CD4-positive, alpha-beta memory T cell (primary cell): ENCODE measurements at regions not wholly inside any gene's neighbourhood (a gene's known extent, or its start where the extent isn't known, plus 50 kb on each side); places are given as distances from the start of the nearest gene placed in this dataset.

ENCODE experiments used
- CTCF ChIA-PET: fragments of 350-600 bp; sonication (Branson Sonifier 250); formaldehyde crosslinking; loops from one replicate; lab custom pipeline; 2021; ENCODE audit warnings: inconsistent platforms; ENCODE audit not compliant: partially characterized antibody; lab: Charles Lee
- POLR2A ChIA-PET: fragments of 350-600 bp; sonication (Branson Sonifier 250); formaldehyde crosslinking; loops from one replicate; lab custom pipeline; 2021; ENCODE audit not compliant: partially characterized antibody; lab: Charles Lee
- DNase-seq, 5 donors: peaks; one replicate each; pipeline versions ENCODE4 v3.0.0 to v3.0.0-alpha.2; 2020 to 2022; ENCODE audit warnings: mixed read lengths in 1 of 5
- H3K27ac ChIP-seq: one replicate; pipeline ENCODE4 v1.7.0; 2013; ENCODE audit warnings: low read depth, low read length
- H3K27me3 ChIP-seq: 2 replicates; pipeline ENCODE4 v1.7.0; 2013; ENCODE audit warnings: mild to moderate bottlenecking, low read length, moderate library complexity; ENCODE audit not compliant: insufficient read depth
- H3K36me3 ChIP-seq: 2 replicates; pipeline ENCODE4 v1.7.0; 2013; ENCODE audit warnings: mild to moderate bottlenecking, low read length, moderate library complexity; ENCODE audit not compliant: insufficient read depth
- H3K4me1 ChIP-seq: 2 replicates; pipeline ENCODE4 v1.7.0; 2013; ENCODE audit warnings: mild to moderate bottlenecking, low read length, moderate library complexity; ENCODE audit not compliant: insufficient read depth
- H3K4me3 ChIP-seq, 2 donors: one replicate each; pipeline ENCODE4 v1.7.0; 2013; ENCODE audit warnings: low read length in 2 of 2, mild to moderate bottlenecking in 1 of 2
- H3K9me3 ChIP-seq, 2 donors: one replicate each; pipeline ENCODE4 v1.7.0; 2013; ENCODE audit warnings: low read length in 2 of 2, control low read depth in 1 of 2; ENCODE audit not compliant: control insufficient read depth in 1 of 2
- H3K27ac Mint-ChIP-seq, 7 donors: one replicate each; pipeline ENCODE4 v1.8.0; 2020 to 2021; ENCODE audit warnings: mixed read lengths in 7 of 7, mild to moderate bottlenecking in 6 of 7, inconsistent platforms in 3 of 7, moderate library complexity in 3 of 7
- H3K27me3 Mint-ChIP-seq, 2 donors: one replicate each; pipeline ENCODE4 v1.8.0; 2020 to 2021; ENCODE audit warnings: mixed read lengths in 2 of 2
- H3K36me3 Mint-ChIP-seq, 2 donors: one replicate each; pipeline ENCODE4 v1.8.0; 2020 to 2021; ENCODE audit warnings: mixed read lengths in 2 of 2, inconsistent platforms in 1 of 2, mild to moderate bottlenecking in 1 of 2
- H3K4me1 Mint-ChIP-seq, 4 donors: one replicate each; pipeline ENCODE4 v1.8.0; 2020 to 2021; ENCODE audit warnings: mixed read lengths in 4 of 4, mild to moderate bottlenecking in 1 of 4
- H3K4me3 Mint-ChIP-seq, 8 donors: one replicate each; pipeline ENCODE4 v1.8.0; 2020 to 2021; ENCODE audit warnings: mixed read lengths in 8 of 8, mild to moderate bottlenecking in 7 of 8, moderate library complexity in 6 of 8, inconsistent platforms in 3 of 8
- H3K9me3 Mint-ChIP-seq, 8 donors: one replicate each; pipeline ENCODE4 v1.8.0; 2020 to 2021; ENCODE audit warnings: mixed read lengths in 8 of 8, mild to moderate bottlenecking in 5 of 8, inconsistent platforms in 3 of 8, moderate library complexity in 1 of 8
- intact Hi-C: fragments of 100-400 bp; cut with micrococcal nuclease; formaldehyde crosslinking; loops from one replicate; pipeline ENCODE4 v1.15.1; 2023

DNA sequence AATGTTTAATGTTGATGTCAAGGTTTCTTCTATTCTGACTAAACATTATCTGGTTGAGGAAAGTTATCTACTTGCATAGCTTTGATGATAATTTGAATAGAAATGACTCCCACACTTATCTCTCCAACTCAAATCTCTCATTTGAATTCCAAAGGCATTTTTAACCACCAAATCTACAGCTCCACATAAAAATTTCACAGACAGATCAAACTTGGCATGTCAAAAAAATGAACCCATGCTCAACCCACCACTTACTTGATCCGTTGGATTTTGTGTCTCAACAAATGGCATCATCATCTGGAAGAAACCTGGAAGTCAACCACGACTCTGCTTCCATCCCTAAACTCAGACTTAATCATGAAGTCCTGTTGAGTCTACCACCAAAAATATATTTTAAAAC lies 1050.4 kb downstream of the EFNB2 start:
- H3K4me1 ChIP-seq, result no peaks in the 10 kb centered on the region
- Mint-ChIP-seq H3K27me3 (peaks cover 0 to 1% of the 10 kb centered on the region in 2 donors), H3K4me1 (no peaks in the 10 kb centered on the region), H3K27ac (no peak overlapping the region), H3K4me3 (no peak overlapping the region), H3K36me3 (no peaks in the 10 kb centered on the region), H3K9me3 (peaks cover 0 to 2% (median 0%) of the 10 kb centered on the region in 8 donors)
- CTCF ChIA-PET, result no interaction called here
- no peaks in the 10 kb centered on the region for H3K27me3 ChIP-seq
- no peaks in the 10 kb centered on the region for H3K9me3 ChIP-seq
- H3K27ac ChIP-seq, result no peak overlapping the region
- POLR2A ChIA-PET, result no interaction called here
- no peak overlapping the region for H3K4me3 ChIP-seq
- DNase-seq, result no peak
- intact Hi-C loops, result no loop called here
- no peaks in the 10 kb centered on the region for H3K36me3 ChIP-seq

DNA sequence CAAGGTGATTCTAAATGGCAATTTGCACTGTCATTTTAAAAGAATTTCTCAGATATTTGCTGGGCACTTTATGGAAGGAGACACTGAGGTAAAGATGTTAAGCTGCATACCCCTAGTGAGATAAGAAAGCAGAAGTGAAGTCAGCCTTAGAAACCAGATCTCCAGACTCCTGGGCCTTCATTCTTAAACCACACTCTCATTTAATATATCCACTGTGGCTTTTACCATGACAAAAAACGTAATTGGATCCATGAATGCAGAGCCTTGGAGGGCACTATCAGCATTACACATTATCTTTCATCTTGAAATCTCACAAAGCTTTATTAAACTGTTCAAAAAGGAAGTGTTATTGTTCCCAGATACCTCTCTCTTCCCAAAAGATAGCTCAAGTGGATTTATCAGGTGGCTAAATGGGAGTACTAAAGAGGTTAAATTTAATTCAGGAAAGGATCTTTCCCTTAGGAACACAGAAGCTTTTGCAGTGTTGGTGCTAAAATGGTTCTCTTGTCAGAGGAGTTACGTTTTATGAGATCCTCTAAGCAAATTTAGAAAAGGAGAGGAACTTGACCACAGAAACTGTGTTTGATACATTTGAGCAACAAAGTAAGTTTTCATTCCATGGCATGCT lies 1060.4 kb downstream of the EFNB2 start:
- no peaks in the 10 kb centered on the region for H3K4me1 Mint-ChIP-seq
- no peak overlapping the region for H3K27ac ChIP-seq
- no peaks in the 10 kb centered on the region for H3K27me3 ChIP-seq
- H3K4me3 ChIP-seq, result no peak overlapping the region
- H3K9me3 Mint-ChIP-seq, result peaks cover 0 to 3% (median 0%) of the 10 kb centered on the region in 8 donors
- H3K4me3 Mint-ChIP-seq, result no peak overlapping the region
- ChIA-PET CTCF (no interaction called here), POLR2A (no interaction called here)
- no peak overlapping the region for H3K27ac Mint-ChIP-seq
- H3K4me1 ChIP-seq, result no peaks in the 10 kb centered on the region
- no peak for DNase-seq
- no peaks in the 10 kb centered on the region for H3K9me3 ChIP-seq
- intact Hi-C loops, result no loop called here
- H3K36me3 Mint-ChIP-seq, result no peaks in the 10 kb centered on the region
- no peaks in the 10 kb centered on the region for H3K36me3 ChIP-seq
- no peaks in the 10 kb centered on the region for H3K27me3 Mint-ChIP-seq

DNA sequence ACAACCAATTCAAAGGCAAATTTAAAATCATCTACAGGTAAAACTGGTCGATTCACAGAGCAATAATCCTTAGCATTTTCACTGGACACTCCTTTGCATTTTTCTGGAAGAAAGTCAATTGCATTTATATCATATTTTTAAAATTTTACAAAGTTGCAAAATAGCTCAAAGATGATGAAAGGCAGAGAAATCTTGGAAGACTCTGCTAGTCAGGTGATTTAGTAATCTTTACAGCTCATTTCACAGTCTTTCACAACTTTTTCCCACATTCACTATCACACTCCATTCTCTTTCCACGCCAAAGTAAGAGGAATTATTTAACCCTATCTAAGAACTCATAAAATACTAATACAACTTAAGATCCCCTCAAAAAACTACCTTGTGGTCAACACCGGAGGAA lies 1063.8 kb downstream of the EFNB2 start:
- CTCF ChIA-PET, result no interaction called here
- intact Hi-C loops, result no loop called here

GRCh38 chr13:105466376-105466775 lies 1069.1 kb downstream of the EFNB2 start:
- H3K36me3 ChIP-seq, result no peaks in the 10 kb centered on the region
- Mint-ChIP-seq H3K36me3 (no peaks in the 10 kb centered on the region), H3K4me1 (no peaks in the 10 kb centered on the region), H3K27me3 (no peaks in the 10 kb centered on the region), H3K27ac (no peak overlapping the region), H3K4me3 (no peak overlapping the region), H3K9me3 (peaks cover 0 to 4% (median 0%) of the 10 kb centered on the region in 8 donors)
- H3K4me1 ChIP-seq, result no peaks in the 10 kb centered on the region
- no peaks in the 10 kb centered on the region for H3K27me3 ChIP-seq
- intact Hi-C loops, result no loop called here
- POLR2A ChIA-PET, result no interaction called here
- no peak for DNase-seq
- H3K4me3 ChIP-seq, result no peak overlapping the region
- CTCF ChIA-PET, result no interaction called here
- H3K9me3 ChIP-seq, result no peaks in the 10 kb centered on the region
- no peak overlapping the region for H3K27ac ChIP-seq

More for the DNA sequence above, 1063.8 kb downstream of the EFNB2 start:
- POLR2A ChIA-PET, result no interaction called here
- Mint-ChIP-seq H3K4me1 (no peaks in the 10 kb centered on the region), H3K27ac (no peak overlapping the region), H3K36me3 (no peaks in the 10 kb centered on the region), H3K27me3 (no peaks in the 10 kb centered on the region), H3K9me3 (peaks cover 0 to 2% (median 0%) of the 10 kb centered on the region in 8 donors), H3K4me3 (no peak overlapping the region)
- Histone ChIP-seq H3K9me3 (no peaks in the 10 kb centered on the region), H3K27ac (no peak overlapping the region), H3K36me3 (no peaks in the 10 kb centered on the region), H3K4me3 (no peak overlapping the region), H3K4me1 (no peaks in the 10 kb centered on the region), H3K27me3 (no peaks in the 10 kb centered on the region)
- DNase-seq, result no peak

- DNase-seq, result no peak
Observed at GRCh38 chr13:105465745-105466144, 1069.7 kb downstream of the EFNB2 start, which contains the start of gene DAOA. DAOA (plus strand) TSS chr13:105466045.

DNA sequence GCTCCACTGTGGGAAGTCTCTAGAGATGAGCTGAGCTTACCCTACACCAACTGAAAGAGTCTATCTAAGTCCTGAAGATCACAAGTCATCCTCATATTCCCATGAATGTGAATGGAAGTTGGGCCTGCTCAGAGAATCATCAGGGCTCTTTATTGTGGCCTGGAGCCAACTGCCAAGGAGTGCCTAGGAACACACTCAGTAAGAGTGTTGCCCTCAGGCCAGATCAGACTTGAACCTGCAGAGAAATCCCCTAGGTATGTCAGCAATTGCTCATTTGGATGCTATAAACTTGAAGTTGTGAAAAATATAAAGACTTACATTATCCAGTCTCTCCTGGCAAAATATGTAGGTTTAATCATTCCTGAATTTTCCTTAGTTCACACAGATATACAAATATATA lies 1070.2 kb downstream of the EFNB2 start:
- intact Hi-C loops, result no loop called here
- ChIA-PET CTCF (no interaction called here), POLR2A (no interaction called here)

More at GRCh38 chr13:105465745-105466144, 1069.7 kb downstream of the EFNB2 start, which contains the start of gene DAOA:
- no peaks in the 10 kb centered on the region for H3K4me1 ChIP-seq
- Mint-ChIP-seq H3K36me3 (no peaks in the 10 kb centered on the region), H3K9me3 (peaks cover 0 to 4% (median 0%) of the 10 kb centered on the region in 8 donors), H3K4me1 (no peaks in the 10 kb centered on the region), H3K27ac (no peak within 1 kb of the TSS), H3K27me3 (no peaks in the 10 kb centered on the region), H3K4me3 (no peak within 1 kb of the TSS)
- H3K36me3 ChIP-seq, result no peaks in the 10 kb centered on the region
- POLR2A ChIA-PET, result no interaction called here
- no peak within 1 kb of the TSS for H3K27ac ChIP-seq
- H3K27me3 ChIP-seq, result no peaks in the 10 kb centered on the region
- H3K4me3 ChIP-seq, result no peak within 1 kb of the TSS
- intact Hi-C loops, result no loop called here
- CTCF ChIA-PET, result no interaction called here
- no peaks in the 10 kb centered on the region for H3K9me3 ChIP-seq

GRCh38 chr13:105464249-105464648 lies 1071.2 kb downstream of the EFNB2 start:
- DNase-seq, result no peak
- Mint-ChIP-seq H3K4me1 (no peaks in the 10 kb centered on the region), H3K27ac (no peak overlapping the region), H3K27me3 (no peaks in the 10 kb centered on the region), H3K36me3 (no peaks in the 10 kb centered on the region), H3K4me3 (no peak overlapping the region), H3K9me3 (peaks cover 0 to 4% (median 0%) of the 10 kb centered on the region in 8 donors)
- Histone ChIP-seq H3K36me3 (no peaks in the 10 kb centered on the region), H3K27ac (no peak overlapping the region), H3K27me3 (no peaks in the 10 kb centered on the region), H3K4me1 (no peaks in the 10 kb centered on the region), H3K9me3 (peaks cover 0 to 4% of the 10 kb centered on the region in 2 donors), H3K4me3 (no peak overlapping the region)
- CTCF ChIA-PET, result no interaction called here
- POLR2A ChIA-PET, result no interaction called here
- intact Hi-C loops, result no loop called here

More for the DNA sequence above, 1070.2 kb downstream of the EFNB2 start:
- Histone ChIP-seq H3K27me3 (no peaks in the 10 kb centered on the region), H3K36me3 (no peaks in the 10 kb centered on the region), H3K4me3 (no peak overlapping the region), H3K9me3 (no peaks in the 10 kb centered on the region), H3K4me1 (no peaks in the 10 kb centered on the region), H3K27ac (no peak overlapping the region)
- Mint-ChIP-seq H3K4me1 (no peaks in the 10 kb centered on the region), H3K4me3 (no peak overlapping the region), H3K9me3 (peaks cover 0 to 4% (median 0%) of the 10 kb centered on the region in 8 donors), H3K27ac (no peak overlapping the region), H3K27me3 (no peaks in the 10 kb centered on the region), H3K36me3 (no peaks in the 10 kb centered on the region)
- no peak for DNase-seq
